IMR-90 (cell line): ENCODE measurements at regions not wholly inside any gene's neighbourhood (a gene's known extent, or its start where the extent isn't known, plus 50 kb on each side); places are given as distances from the start of the nearest gene placed in this dataset.

ENCODE experiments used
- BHLHE40 ChIP-seq: fragments of 150-350 bp; IDR thresholded peaks from 2 replicates; pipeline ENCODE4 v1.6.1; 2016; ENCODE audit warnings: mild to moderate bottlenecking, low read depth, low read length
- CEBPB ChIP-seq: IDR thresholded peaks from 2 replicates; pipeline ENCODE4 v1.6.1; 2012; ENCODE audit warnings: low read depth, low read length, improper control_type of control experiment
- ELK1 ChIP-seq: fragments of 150-350 bp; IDR thresholded peaks from 2 replicates; pipeline ENCODE4 v1.6.1; 2016; ENCODE audit warnings: low read depth, mild to moderate bottlenecking, low read length, moderate library complexity, borderline replicate concordance
- FOS ChIP-seq: fragments of 150-350 bp; IDR thresholded peaks from 2 replicates; pipeline ENCODE4 v1.6.1; 2016; ENCODE audit warnings: low read depth, low read length
- MAFK ChIP-seq: IDR thresholded peaks from 2 replicates; pipeline ENCODE4 v1.6.1; 2012; ENCODE audit warnings: low read depth, low read length, improper control_type of control experiment
- MAZ ChIP-seq: IDR thresholded peaks from 2 replicates; pipeline ENCODE4 v1.6.1; 2012; ENCODE audit warnings: low read depth, mild to moderate bottlenecking, low read length, improper control_type of control experiment, moderate library complexity, borderline replicate concordance
- MXI1 ChIP-seq: IDR thresholded peaks from 2 replicates; pipeline ENCODE4 v1.6.1; 2012; ENCODE audit warnings: low read depth, mild to moderate bottlenecking, low read length, moderate library complexity, borderline replicate concordance
- POLR2A ChIP-seq: IDR thresholded peaks from 2 replicates; pipeline ENCODE4 v1.6.1; 2012; ENCODE audit warnings: mild to moderate bottlenecking, low read depth, low read length
- RAD21 ChIP-seq: IDR thresholded peaks from 2 replicates; pipeline ENCODE4 v1.6.1; 2012; ENCODE audit warnings: low read length, improper control_type of control experiment
- RCOR1 ChIP-seq: IDR thresholded peaks from 2 replicates; pipeline ENCODE4 v1.6.1; 2012; ENCODE audit warnings: mild to moderate bottlenecking, low read length, improper control_type of control experiment; ENCODE audit not compliant: insufficient replicate concordance
- RFX5 ChIP-seq: IDR thresholded peaks from 2 replicates; pipeline ENCODE4 v1.8.0; 2012; ENCODE audit warnings: low read depth, mild to moderate bottlenecking, low read length, moderate library complexity
- SMC3 ChIP-seq: fragments of 150-350 bp; IDR thresholded peaks from 2 replicates; pipeline ENCODE4 v1.6.1; 2016; ENCODE audit warnings: low read depth, mild to moderate bottlenecking, antibody characterized with exemption, low read length, moderate library complexity
- TF ChIP-seq, protein P1 (sequence below): conservative IDR thresholded peaks from 2 replicates; pipeline ENCODE4 v1.5.1; 2012; ENCODE audit warnings: mild to moderate bottlenecking, low read depth, low read length, improper control_type of control experiment
- TF ChIP-seq, protein P2 (sequence below): fragments of 150-350 bp; IDR thresholded peaks from 2 replicates; pipeline ENCODE4 v1.6.1; 2017; ENCODE audit warnings: mild to moderate bottlenecking, antibody characterized with exemption, low read length, low read depth

GRCh38 chr6:28775052-28775376 is 148.8 kb downstream of the TRIM27 start:
- TF ChIP-seq RAD21 (no peak), RFX5 (no peak), MXI1 (no peak), POLR2A (no peak), ELK1 (no peak), FOS (no peak), RCOR1 (no peak), CEBPB (no peak), SMC3 (no peak), MAFK (no peak), BHLHE40 (no peak), MAZ (no peak)
- TF ChIP-seq, protein P1, sequence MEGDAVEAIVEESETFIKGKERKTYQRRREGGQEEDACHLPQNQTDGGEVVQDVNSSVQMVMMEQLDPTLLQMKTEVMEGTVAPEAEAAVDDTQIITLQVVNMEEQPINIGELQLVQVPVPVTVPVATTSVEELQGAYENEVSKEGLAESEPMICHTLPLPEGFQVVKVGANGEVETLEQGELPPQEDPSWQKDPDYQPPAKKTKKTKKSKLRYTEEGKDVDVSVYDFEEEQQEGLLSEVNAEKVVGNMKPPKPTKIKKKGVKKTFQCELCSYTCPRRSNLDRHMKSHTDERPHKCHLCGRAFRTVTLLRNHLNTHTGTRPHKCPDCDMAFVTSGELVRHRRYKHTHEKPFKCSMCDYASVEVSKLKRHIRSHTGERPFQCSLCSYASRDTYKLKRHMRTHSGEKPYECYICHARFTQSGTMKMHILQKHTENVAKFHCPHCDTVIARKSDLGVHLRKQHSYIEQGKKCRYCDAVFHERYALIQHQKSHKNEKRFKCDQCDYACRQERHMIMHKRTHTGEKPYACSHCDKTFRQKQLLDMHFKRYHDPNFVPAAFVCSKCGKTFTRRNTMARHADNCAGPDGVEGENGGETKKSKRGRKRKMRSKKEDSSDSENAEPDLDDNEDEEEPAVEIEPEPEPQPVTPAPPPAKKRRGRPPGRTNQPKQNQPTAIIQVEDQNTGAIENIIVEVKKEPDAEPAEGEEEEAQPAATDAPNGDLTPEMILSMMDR, result no peak
- TF ChIP-seq, protein P2, sequence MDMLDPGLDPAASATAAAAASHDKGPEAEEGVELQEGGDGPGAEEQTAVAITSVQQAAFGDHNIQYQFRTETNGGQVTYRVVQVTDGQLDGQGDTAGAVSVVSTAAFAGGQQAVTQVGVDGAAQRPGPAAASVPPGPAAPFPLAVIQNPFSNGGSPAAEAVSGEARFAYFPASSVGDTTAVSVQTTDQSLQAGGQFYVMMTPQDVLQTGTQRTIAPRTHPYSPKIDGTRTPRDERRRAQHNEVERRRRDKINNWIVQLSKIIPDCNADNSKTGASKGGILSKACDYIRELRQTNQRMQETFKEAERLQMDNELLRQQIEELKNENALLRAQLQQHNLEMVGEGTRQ, result no peak
